IMR-90 (cell line): ENCODE measurements at regions not wholly inside any gene's neighbourhood (a gene's known extent, or its start where the extent isn't known, plus 50 kb on each side); places are given as distances from the start of the nearest gene placed in this dataset.

Experiments used
- ATAC-seq: fragments of 200-7000 bp; cut with Tn5 transposase; 2 replicates; pipeline ENCODE4 v1.9.1; 2020; ENCODE audit warnings: low read depth, mild to moderate bottlenecking, moderate library complexity
- BruUV-seq: library from RNA; stranded (reverse); fragments of 400-500 nt; replicated peaks from 2 replicates; lab custom pipeline; 2021; lab: Mats Ljungman, UMichigan
- CTCF ChIA-PET: fragments of 300-600 bp; formaldehyde crosslinking; extraction: SDS; loops from one replicate; lab custom pipeline; 2021; ENCODE audit warnings: antibody characterized with exemption; lab: Yijun Ruan, JAX
- POLR2A ChIA-PET: fragments of 300-600 bp; sonication (Branson Sonifier 250); formaldehyde crosslinking; loops from one replicate; lab custom pipeline; 2022; ENCODE audit warnings: antibody characterized with exemption; ENCODE audit not compliant: unreplicated experiment; lab: Charles Lee
- DNase-seq: peaks from one replicate; pipeline ENCODE4 v3.0.0; 2013
- H2AFZ ChIP-seq: replicated peaks from 2 replicates; pipeline ENCODE3; 2013; ENCODE audit warnings: low read length, mild to moderate bottlenecking; ENCODE audit not compliant: poor library complexity
- H2AK5ac ChIP-seq: 2 replicates; pipeline ENCODE4 v1.6.1; 2013; ENCODE audit warnings: low read depth, low read length, inconsistent platforms
- H2AK9ac ChIP-seq: replicated peaks from 2 replicates; pipeline ENCODE3; 2013; ENCODE audit warnings: mild to moderate bottlenecking, low read depth, low read length, moderate library complexity; ENCODE audit not compliant: poor library complexity
- H2BK120ac ChIP-seq: 2 replicates; pipeline ENCODE4 v1.6.1; 2013; ENCODE audit warnings: low read depth, low read length, inconsistent platforms
- H2BK15ac ChIP-seq: 3 replicates; pipeline ENCODE4 v1.6.1; 2013; ENCODE audit warnings: low read depth, low read length, inconsistent platforms
- H2BK20ac ChIP-seq: 2 replicates; pipeline ENCODE4 v1.6.1; 2013; ENCODE audit warnings: low read depth, mild to moderate bottlenecking, inconsistent platforms, low read length, moderate library complexity
- H2BK5ac ChIP-seq: 2 replicates; pipeline ENCODE4 v1.6.1; 2013; ENCODE audit warnings: mild to moderate bottlenecking, low read depth, low read length, inconsistent platforms; ENCODE audit not compliant: poor library complexity, severe bottlenecking
- H3K14ac ChIP-seq: replicated peaks from 2 replicates; pipeline ENCODE4 v1.6.1; 2013; ENCODE audit warnings: low read depth, low read length, inconsistent platforms
- H3K18ac ChIP-seq: 2 replicates; pipeline ENCODE4 v1.6.1; 2013; ENCODE audit warnings: low read depth, low read length, control low read depth
- H3K23ac ChIP-seq: 2 replicates; pipeline ENCODE4 v1.6.1; 2013; ENCODE audit warnings: low read depth, low read length, inconsistent platforms
- H3K27ac ChIP-seq: 2 replicates; pipeline ENCODE4 v1.5.1; 2013; ENCODE audit warnings: mild to moderate bottlenecking, control low read depth, low read length; ENCODE audit not compliant: insufficient read depth
- H3K27me3 ChIP-seq: 2 replicates; pipeline ENCODE4 v1.6.1; 2013; ENCODE audit warnings: low read length; ENCODE audit not compliant: control insufficient read depth, insufficient read depth
- H3K36me3 ChIP-seq: 2 replicates; pipeline ENCODE4 v1.6.1; 2013; ENCODE audit warnings: low read length, mixed read lengths; ENCODE audit not compliant: control insufficient read depth, insufficient read depth
- H3K4ac ChIP-seq: 2 replicates; pipeline ENCODE4 v1.6.1; 2013; ENCODE audit warnings: low read depth, low read length, inconsistent platforms
- H3K4me1 ChIP-seq: 2 replicates; pipeline ENCODE4 v1.6.1; 2013; ENCODE audit warnings: low read length, mixed read lengths; ENCODE audit not compliant: control insufficient read depth, insufficient read depth
- H3K4me2 ChIP-seq: 2 replicates; pipeline ENCODE4 v1.6.1; 2013; ENCODE audit warnings: low read depth, mild to moderate bottlenecking, control low read depth, low read length, moderate library complexity
- H3K4me3 ChIP-seq: 2 replicates; pipeline ENCODE4 v1.5.1; 2013; ENCODE audit warnings: low read depth, mild to moderate bottlenecking, control low read depth, low read length, moderate library complexity; ENCODE audit not compliant: insufficient read depth
- H3K56ac ChIP-seq: 2 replicates; pipeline ENCODE4 v1.6.1; 2013; ENCODE audit warnings: low read length, inconsistent platforms; ENCODE audit not compliant: insufficient read depth; ENCODE audit errors: extremely low read depth
- H3K79me1 ChIP-seq, 2 experiments: 2 replicates each; pipeline ENCODE4 v1.6.1; 2013; ENCODE audit warnings: low read length in 2 of 2, inconsistent platforms in 1 of 2, low read depth in 1 of 2
- H3K9ac ChIP-seq: 2 replicates; pipeline ENCODE4 v1.6.1; 2013; ENCODE audit warnings: low read depth, low read length, control low read depth
- H3K9me1 ChIP-seq: 2 replicates; pipeline ENCODE4 v1.6.1; 2013; ENCODE audit warnings: low read length, inconsistent platforms; ENCODE audit not compliant: insufficient read depth
- H3K9me3 ChIP-seq: 2 replicates; pipeline ENCODE4 v1.6.1; 2013; ENCODE audit warnings: low read length; ENCODE audit not compliant: control insufficient read depth, insufficient read depth
- H4K20me1 ChIP-seq: 2 replicates; pipeline ENCODE4 v1.6.1; 2013; ENCODE audit warnings: low read length, inconsistent platforms; ENCODE audit not compliant: insufficient read depth
- H4K5ac ChIP-seq: 2 replicates; pipeline ENCODE4 v1.6.1; 2013; ENCODE audit warnings: mild to moderate bottlenecking, low read depth, low read length, control low read depth
- H4K8ac ChIP-seq, 2 experiments: 2 replicates each; pipeline ENCODE4 v1.6.1; 2013; ENCODE audit warnings: low read depth in 2 of 2, low read length in 2 of 2, control low read depth in 1 of 2, inconsistent platforms in 1 of 2
- H4K91ac ChIP-seq: 2 replicates; pipeline ENCODE4 v1.6.1; 2013; ENCODE audit warnings: low read depth, low read length, inconsistent platforms; ENCODE audit not compliant: insufficient read depth
- CHD1 ChIP-seq: IDR thresholded peaks from 2 replicates; pipeline ENCODE4 v1.6.1; 2012; ENCODE audit warnings: low read depth, low read length, improper control_type of control experiment
- POLR2A ChIP-seq: IDR thresholded peaks from 2 replicates; pipeline ENCODE4 v1.6.1; 2012; ENCODE audit warnings: mild to moderate bottlenecking, low read depth, low read length
- WGBS, 2 experiments: methylation state at CpG; one replicate each; pipeline versions ENCODE4 v1.1.5 to v1.1.7; 2013; ENCODE audit warnings: missing lambda C conversion rate in 2 of 2; ENCODE audit not compliant: insufficient read length in 1 of 2; ENCODE audit errors: extremely low coverage in 2 of 2; 5-methylcytosine and 5-hydroxymethylcytosine counted together
- dilution Hi-C: fragments of 300-500 bp; cut with HindIII; formaldehyde crosslinking; loops from one replicate; pipeline ENCODE4 v1.14.3; 2018; ENCODE audit warnings: low sequenced_read_pairs; ENCODE audit not compliant: unreplicated experiment
- in situ Hi-C: fragments of 300-500 bp; cut with MboI; formaldehyde crosslinking; loops from 3 replicates; pipeline ENCODE4 v1.14.3; 2019; ENCODE audit warnings: low sequenced_read_pairs, inconsistent platforms, mixed read lengths
- intact Hi-C: fragments of 100-400 bp; cut with micrococcal nuclease; formaldehyde crosslinking; loops from 2 replicates; pipeline ENCODE4 v1.10.0; 2022
- TF ChIP-seq, protein P1 (sequence below): fragments of 150-350 bp; IDR thresholded peaks from 2 replicates; pipeline ENCODE4 v1.6.1; 2016; ENCODE audit warnings: low read depth, mild to moderate bottlenecking, low read length, moderate library complexity, borderline replicate concordance
- TF ChIP-seq, protein P2 (sequence below): conservative IDR thresholded peaks from 2 replicates; pipeline ENCODE4 v1.5.1; 2012; ENCODE audit warnings: mild to moderate bottlenecking, low read depth, low read length, improper control_type of control experiment
- TF ChIP-seq, protein P3 (sequence below): fragments of 150-350 bp; IDR thresholded peaks from 2 replicates; pipeline ENCODE4 v1.6.1; 2017; ENCODE audit warnings: mild to moderate bottlenecking, antibody characterized with exemption, low read length, low read depth

DNA sequence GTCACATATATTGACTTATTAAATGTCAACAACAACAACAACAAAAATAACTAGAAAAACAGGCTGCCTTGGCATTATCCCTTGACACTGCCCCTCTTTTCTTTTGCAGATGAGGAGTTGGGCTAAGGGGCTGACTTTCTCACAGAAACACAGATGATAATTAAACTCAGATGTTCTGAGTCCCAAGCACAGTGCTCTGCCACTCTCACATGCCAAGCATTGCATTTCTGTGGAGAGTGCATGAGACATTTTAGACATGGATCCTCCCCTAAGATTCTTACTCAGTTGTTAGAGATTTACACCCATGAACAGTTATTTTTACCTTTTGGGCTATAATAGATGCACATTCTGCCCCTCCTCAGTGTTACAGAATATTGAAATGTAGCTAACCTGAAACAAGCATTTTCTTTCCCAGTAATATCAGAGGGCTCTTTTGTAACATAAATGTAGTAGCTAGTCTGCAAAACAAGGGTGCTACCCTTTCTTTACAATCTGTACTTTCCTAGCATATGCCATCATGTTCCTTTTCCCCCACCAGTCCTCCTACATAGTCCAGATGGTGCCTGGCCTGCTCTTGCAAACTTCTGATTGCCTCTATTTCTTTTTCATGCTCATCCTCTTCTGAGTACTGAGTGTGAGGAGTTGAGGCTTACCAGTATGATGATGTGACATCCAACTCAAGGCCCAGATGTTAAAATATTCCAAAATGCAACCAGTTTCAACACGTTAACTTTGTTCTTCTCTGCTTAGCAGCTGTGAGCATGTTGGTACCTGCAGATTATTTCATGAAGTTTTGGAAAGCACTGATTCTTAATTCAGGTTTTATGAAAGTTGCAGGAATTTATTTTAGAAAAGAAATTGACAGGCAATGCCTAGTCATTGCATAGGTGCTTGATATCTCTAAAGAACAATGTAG, 125.0 kb upstream of the ATP2B1 start:
- no peak overlapping the region for H3K4me3 ChIP-seq
- ATAC-seq (no peak; the same call in 1 of the 2 replicates), DNase-seq (peak; percentile 11)
- TF ChIP-seq CHD1, result no peak
- TF ChIP-seq, protein P1, sequence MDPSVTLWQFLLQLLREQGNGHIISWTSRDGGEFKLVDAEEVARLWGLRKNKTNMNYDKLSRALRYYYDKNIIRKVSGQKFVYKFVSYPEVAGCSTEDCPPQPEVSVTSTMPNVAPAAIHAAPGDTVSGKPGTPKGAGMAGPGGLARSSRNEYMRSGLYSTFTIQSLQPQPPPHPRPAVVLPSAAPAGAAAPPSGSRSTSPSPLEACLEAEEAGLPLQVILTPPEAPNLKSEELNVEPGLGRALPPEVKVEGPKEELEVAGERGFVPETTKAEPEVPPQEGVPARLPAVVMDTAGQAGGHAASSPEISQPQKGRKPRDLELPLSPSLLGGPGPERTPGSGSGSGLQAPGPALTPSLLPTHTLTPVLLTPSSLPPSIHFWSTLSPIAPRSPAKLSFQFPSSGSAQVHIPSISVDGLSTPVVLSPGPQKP, result no peak
- TF ChIP-seq, protein P2, sequence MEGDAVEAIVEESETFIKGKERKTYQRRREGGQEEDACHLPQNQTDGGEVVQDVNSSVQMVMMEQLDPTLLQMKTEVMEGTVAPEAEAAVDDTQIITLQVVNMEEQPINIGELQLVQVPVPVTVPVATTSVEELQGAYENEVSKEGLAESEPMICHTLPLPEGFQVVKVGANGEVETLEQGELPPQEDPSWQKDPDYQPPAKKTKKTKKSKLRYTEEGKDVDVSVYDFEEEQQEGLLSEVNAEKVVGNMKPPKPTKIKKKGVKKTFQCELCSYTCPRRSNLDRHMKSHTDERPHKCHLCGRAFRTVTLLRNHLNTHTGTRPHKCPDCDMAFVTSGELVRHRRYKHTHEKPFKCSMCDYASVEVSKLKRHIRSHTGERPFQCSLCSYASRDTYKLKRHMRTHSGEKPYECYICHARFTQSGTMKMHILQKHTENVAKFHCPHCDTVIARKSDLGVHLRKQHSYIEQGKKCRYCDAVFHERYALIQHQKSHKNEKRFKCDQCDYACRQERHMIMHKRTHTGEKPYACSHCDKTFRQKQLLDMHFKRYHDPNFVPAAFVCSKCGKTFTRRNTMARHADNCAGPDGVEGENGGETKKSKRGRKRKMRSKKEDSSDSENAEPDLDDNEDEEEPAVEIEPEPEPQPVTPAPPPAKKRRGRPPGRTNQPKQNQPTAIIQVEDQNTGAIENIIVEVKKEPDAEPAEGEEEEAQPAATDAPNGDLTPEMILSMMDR, result no peak
- TF ChIP-seq, protein P3, sequence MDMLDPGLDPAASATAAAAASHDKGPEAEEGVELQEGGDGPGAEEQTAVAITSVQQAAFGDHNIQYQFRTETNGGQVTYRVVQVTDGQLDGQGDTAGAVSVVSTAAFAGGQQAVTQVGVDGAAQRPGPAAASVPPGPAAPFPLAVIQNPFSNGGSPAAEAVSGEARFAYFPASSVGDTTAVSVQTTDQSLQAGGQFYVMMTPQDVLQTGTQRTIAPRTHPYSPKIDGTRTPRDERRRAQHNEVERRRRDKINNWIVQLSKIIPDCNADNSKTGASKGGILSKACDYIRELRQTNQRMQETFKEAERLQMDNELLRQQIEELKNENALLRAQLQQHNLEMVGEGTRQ, result no peak
- no peak for TF ChIP-seq POLR2A
- H4K91ac ChIP-seq, result no peak overlapping the region
- no peak overlapping the region for H2BK120ac ChIP-seq
- dilution Hi-C loops (no loop called here), intact Hi-C loops (no loop called here), in situ Hi-C loops (no loop called here)
- H3K56ac ChIP-seq, result no peak overlapping the region
- WGBS, 2 experiments, result no CpG with 5 or more reads among the region's 1 CpG
- H3K27ac ChIP-seq, result no peak overlapping the region
- no peak overlapping the region for H2AK5ac ChIP-seq
- no peak overlapping the region for H2BK15ac ChIP-seq
- no TSS peak for BruUV-seq
- no peak overlapping the region for H2BK5ac ChIP-seq
- no peaks in the 10 kb centered on the region for H3K79me1 ChIP-seq
- H3K27me3 ChIP-seq, result no peaks in the 10 kb centered on the region
- H3K9me1 ChIP-seq, result no peaks in the 10 kb centered on the region
- no peak overlapping the region for H2AK9ac ChIP-seq
- no peak overlapping the region for H2AFZ ChIP-seq
- no peaks in the 10 kb centered on the region for H3K9me3 ChIP-seq
- ChIA-PET POLR2A (no interaction called here), CTCF (interaction anchor here (0.7 kb wide), 1 partner anchor 74 kb away, joined by 3 read pairs; no protein-coding TSS in a partner anchor)
- H3K4me2 ChIP-seq, result no peak overlapping the region
- no peak overlapping the region for H3K18ac ChIP-seq
- no peak overlapping the region for H3K14ac ChIP-seq
- no peak overlapping the region for H4K8ac ChIP-seq
- no peak overlapping the region for H2BK20ac ChIP-seq
- no peak overlapping the region for H3K9ac ChIP-seq
- no peak overlapping the region for H4K5ac ChIP-seq
- H3K36me3 ChIP-seq, result no peaks in the 10 kb centered on the region
- no peak overlapping the region for H3K4ac ChIP-seq
- H3K23ac ChIP-seq, result no peak overlapping the region
- H4K20me1 ChIP-seq, result no peaks in the 10 kb centered on the region
- no peaks in the 10 kb centered on the region; the same call in 1 of the 2 replicates for H3K4me1 ChIP-seq
